LNCaP clone FGC (cell line): ENCODE measurements at regions not wholly inside any gene's neighbourhood (a gene's known extent, or its start where the extent isn't known, plus 50 kb on each side); places are given as distances from the start of the nearest gene placed in this dataset.

Experiments
- DNase-seq: peaks from one replicate; pipeline ENCODE4 v3.0.0-alpha.2; 2011; ENCODE audit warnings: low read depth
- H3K4me3 ChIP-seq: 2 replicates; pipeline ENCODE4 v1.5.1; 2011; ENCODE audit warnings: mild to moderate bottlenecking, low read depth, low read length, control low read depth
- CTCF ChIP-seq: IDR thresholded peaks from 2 replicates; pipeline ENCODE4 v1.5.1; 2012; ENCODE audit warnings: mild to moderate bottlenecking; ENCODE audit not compliant: control insufficient read depth, insufficient read depth; ENCODE audit errors: extremely low read depth

DNA sequence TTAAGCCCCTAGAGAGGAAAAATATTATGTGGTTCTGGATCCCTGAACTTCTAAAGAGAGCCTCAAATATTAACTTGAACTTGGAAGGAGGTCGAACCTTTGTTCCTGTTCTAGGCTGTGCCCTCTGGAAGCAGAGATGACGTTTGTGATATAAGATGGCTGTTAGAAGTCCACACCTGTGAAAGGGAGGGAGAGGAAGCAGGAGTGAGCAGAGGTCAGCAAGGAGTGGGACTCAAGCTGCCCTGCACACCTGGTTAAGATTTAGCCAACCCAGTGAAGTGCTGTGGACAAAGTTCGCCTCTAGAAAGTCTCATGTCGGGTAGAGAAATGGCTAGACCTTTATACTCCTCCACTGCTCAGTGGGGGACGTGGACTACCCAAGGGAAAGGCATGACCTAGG, 566.2 kb downstream of the MID1IP1 start:
- DNase-seq = no peak
- H3K4me3 ChIP-seq = no peak overlapping the region
- no peak for TF ChIP-seq CTCF

GRCh38 chrX:39372115-39372514, 570.9 kb downstream of the MID1IP1 start:
- no peak for TF ChIP-seq CTCF
- no peak for DNase-seq
- no peak overlapping the region for H3K4me3 ChIP-seq

DNA sequence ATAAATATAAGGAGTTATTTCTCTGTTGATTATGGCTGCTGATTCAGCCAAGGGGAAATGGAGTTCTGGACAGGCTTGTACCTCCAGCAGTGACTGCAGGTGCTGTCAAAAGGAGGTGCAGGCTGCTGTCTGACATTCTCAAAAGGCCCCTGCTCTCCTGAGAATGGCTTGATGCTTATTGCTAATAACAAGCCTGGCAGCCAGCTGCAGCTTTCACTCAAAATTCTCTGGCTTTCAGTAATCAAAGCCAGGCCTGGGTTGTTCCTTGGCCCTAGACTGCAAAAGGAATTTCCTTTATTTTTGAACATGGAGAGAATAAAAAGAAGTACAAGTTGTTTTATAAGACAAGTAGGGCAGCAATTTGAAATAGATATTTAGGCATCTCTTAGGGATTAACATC, 575.9 kb downstream of the MID1IP1 start:
- no peak overlapping the region for H3K4me3 ChIP-seq
- TF ChIP-seq CTCF = no peak
- DNase-seq = no peak

GRCh38 chrX:39377773-39378172, 576.5 kb downstream of the MID1IP1 start:
- H3K4me3 ChIP-seq = no peak overlapping the region
- no peak for DNase-seq
- TF ChIP-seq CTCF = no peak

DNA sequence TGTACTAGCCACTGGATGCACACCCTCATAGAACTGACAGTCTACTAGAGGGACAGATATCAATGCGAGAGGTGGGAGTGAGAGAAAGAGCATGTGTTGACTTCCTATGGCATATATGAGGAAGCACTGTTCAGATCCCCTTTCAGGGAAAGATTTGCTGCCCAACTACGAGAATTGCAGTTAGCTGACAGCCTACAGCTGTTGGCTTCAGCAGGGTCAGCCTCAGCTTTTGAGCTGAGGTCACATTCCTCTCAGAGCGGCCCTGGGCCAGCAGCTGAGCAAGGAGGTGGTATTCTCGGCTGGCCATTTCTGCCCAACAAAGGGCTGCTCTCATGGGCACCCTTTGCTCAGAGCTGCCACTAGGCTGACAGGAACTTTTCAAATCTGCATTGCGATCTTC, 580.2 kb downstream of the MID1IP1 start:
- TF ChIP-seq CTCF = no peak

DNA sequence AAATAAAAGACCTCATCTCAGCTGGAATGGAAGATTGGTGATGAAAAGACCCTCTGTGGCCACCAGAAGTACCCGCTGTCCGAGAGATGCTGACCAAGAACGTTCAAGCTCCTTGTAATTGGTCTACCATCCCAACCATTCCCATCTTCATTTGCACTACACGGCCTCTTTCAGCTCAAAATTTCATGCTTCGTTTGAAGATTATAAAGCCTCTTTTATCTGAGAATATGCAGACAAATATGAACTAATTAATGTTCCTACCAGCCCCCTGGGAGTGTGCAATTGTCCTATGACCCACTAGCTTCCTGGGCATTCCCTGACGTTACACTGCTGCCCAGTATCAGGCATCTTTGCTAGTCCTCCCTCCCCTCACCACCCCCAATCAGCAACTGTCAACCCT, 583.7 kb downstream of the MID1IP1 start:
- no peak for TF ChIP-seq CTCF
- DNase-seq = no peak
- H3K4me3 ChIP-seq = no peak overlapping the region

More for the DNA sequence above, 580.2 kb downstream of the MID1IP1 start:
- no peak overlapping the region for H3K4me3 ChIP-seq
- no peak for DNase-seq

DNA sequence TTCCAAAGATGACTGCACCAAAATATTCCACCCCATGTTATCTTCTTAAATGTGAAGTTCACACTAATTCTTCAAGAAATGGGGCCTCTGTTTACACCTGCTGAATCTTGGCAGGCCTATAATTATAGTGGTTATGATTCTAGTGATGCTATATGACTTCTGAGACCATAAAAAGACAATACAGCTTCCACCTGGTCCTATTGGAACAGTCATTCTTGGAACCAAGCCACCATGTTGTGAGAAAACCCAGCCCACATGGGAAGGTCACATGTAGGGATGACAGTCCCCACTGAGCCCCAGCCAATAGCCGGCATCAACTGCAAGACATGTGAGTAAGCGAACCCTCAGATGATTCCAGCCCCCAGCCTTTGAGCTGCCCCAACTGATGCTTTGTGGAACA, 587.5 kb downstream of the MID1IP1 start:
- no peak for TF ChIP-seq CTCF
- no peak for DNase-seq

More for the DNA sequence above, 587.5 kb downstream of the MID1IP1 start:
- H3K4me3 ChIP-seq = no peak overlapping the region
